CD8-positive, alpha-beta memory T cell (primary cell): ENCODE measurements at regions not wholly inside any gene's neighbourhood (a gene's known extent, or its start where the extent isn't known, plus 50 kb on each side); places are given as distances from the start of the nearest gene placed in this dataset.

Experiments used
- CTCF ChIA-PET: fragments of 350-600 bp; sonication (Branson Sonifier 250); formaldehyde crosslinking; loops from one replicate; lab custom pipeline; 2021; ENCODE audit warnings: antibody characterized with exemption; lab: Charles Lee
- POLR2A ChIA-PET: fragments of 350-600 bp; sonication (Branson Sonifier 250); formaldehyde crosslinking; loops from one replicate; lab custom pipeline; 2021; ENCODE audit warnings: antibody characterized with exemption; lab: Charles Lee
- DNase-seq, 5 donors: peaks; one replicate each; pipeline versions ENCODE4 v3.0.0 to v3.0.0-alpha.2; 2020 to 2022; ENCODE audit warnings: mixed read lengths in 1 of 5
- H3K27ac ChIP-seq: one replicate; pipeline ENCODE4 v1.7.0; 2013; ENCODE audit warnings: low read depth, mild to moderate bottlenecking, low read length, moderate library complexity
- H3K27me3 ChIP-seq: 2 replicates; pipeline ENCODE4 v1.7.0; 2013; ENCODE audit warnings: low read length, mild to moderate bottlenecking; ENCODE audit not compliant: insufficient read depth, poor library complexity, severe bottlenecking
- H3K36me3 ChIP-seq: 2 replicates; pipeline ENCODE4 v1.7.0; 2013; ENCODE audit warnings: mild to moderate bottlenecking, low read length, moderate library complexity; ENCODE audit not compliant: insufficient read depth
- H3K4me1 ChIP-seq: 2 replicates; pipeline ENCODE4 v1.7.0; 2013; ENCODE audit warnings: mild to moderate bottlenecking, low read length, moderate library complexity; ENCODE audit not compliant: insufficient read depth
- H3K4me3 ChIP-seq: 2 replicates; pipeline ENCODE4 v1.7.0; 2013; ENCODE audit warnings: mild to moderate bottlenecking, low read length
- H3K9me3 ChIP-seq: 2 replicates; pipeline ENCODE4 v1.7.0; 2013; ENCODE audit warnings: mild to moderate bottlenecking, low read length
- H3K27ac Mint-ChIP-seq, 8 donors: one replicate each; pipeline ENCODE4 v1.8.0; 2020 to 2021; ENCODE audit warnings: mixed read lengths in 8 of 8, mild to moderate bottlenecking in 6 of 8, inconsistent platforms in 3 of 8, moderate library complexity in 3 of 8
- H3K27me3 Mint-ChIP-seq, 2 donors: one replicate each; pipeline ENCODE4 v1.8.0; 2020 to 2021; ENCODE audit warnings: mixed read lengths in 2 of 2, mild to moderate bottlenecking in 1 of 2, moderate library complexity in 1 of 2
- H3K36me3 Mint-ChIP-seq, 3 donors: one replicate each; pipeline ENCODE4 v1.8.0; 2020 to 2021; ENCODE audit warnings: mixed read lengths in 3 of 3, inconsistent platforms in 1 of 3, mild to moderate bottlenecking in 1 of 3
- H3K4me1 Mint-ChIP-seq, 3 donors: one replicate each; pipeline ENCODE4 v1.8.0; 2020 to 2021; ENCODE audit warnings: mixed read lengths in 3 of 3, inconsistent platforms in 1 of 3, mild to moderate bottlenecking in 1 of 3
- H3K4me3 Mint-ChIP-seq, 7 donors: one replicate each; pipeline ENCODE4 v1.8.0; 2020 to 2021; ENCODE audit warnings: mixed read lengths in 7 of 7, mild to moderate bottlenecking in 6 of 7, moderate library complexity in 4 of 7, inconsistent platforms in 2 of 7
- H3K9me3 Mint-ChIP-seq, 5 donors: one replicate each; pipeline ENCODE4 v1.8.0; 2020 to 2022; ENCODE audit warnings: mixed read lengths in 5 of 5, mild to moderate bottlenecking in 3 of 5, moderate library complexity in 2 of 5, inconsistent platforms in 1 of 5

- Mint-ChIP-seq H3K27me3 (peaks cover 0 to 2% of the 10 kb centered on the region in 2 donors), H3K9me3 (no peaks in the 10 kb centered on the region), H3K27ac (no peak overlapping the region), H3K4me1 (no peaks in the 10 kb centered on the region), H3K36me3 (no peaks in the 10 kb centered on the region), H3K4me3 (no peak overlapping the region)
- Histone ChIP-seq H3K4me3 (no peak overlapping the region), H3K36me3 (no peaks in the 10 kb centered on the region), H3K4me1 (no peaks in the 10 kb centered on the region), H3K9me3 (no peaks in the 10 kb centered on the region), H3K27ac (no peak overlapping the region), H3K27me3 (no peaks in the 10 kb centered on the region)
- ChIA-PET POLR2A (no interaction called here), CTCF (no interaction called here)
- no peak for DNase-seq
These were observed 147.0 kb upstream of the TNRC6C start for GRCh38 chr17:77811521-77811920.

GRCh38 chr17:77814091-77814772 lies 144.3 kb upstream of the TNRC6C start:
- Mint-ChIP-seq H3K27ac (no peak overlapping the region), H3K27me3 (peaks cover 0 to 2% of the 10 kb centered on the region in 2 donors), H3K4me3 (no peak overlapping the region), H3K9me3 (no peaks in the 10 kb centered on the region), H3K4me1 (no peaks in the 10 kb centered on the region), H3K36me3 (no peaks in the 10 kb centered on the region)
- ChIA-PET POLR2A (interaction anchor here (0.7 kb wide), 1 partner anchor 229 kb away, joined by 5 read pairs; no protein-coding TSS in a partner anchor), CTCF (no interaction called here)
- Histone ChIP-seq H3K27ac (no peak overlapping the region), H3K27me3 (no peaks in the 10 kb centered on the region), H3K9me3 (no peaks in the 10 kb centered on the region), H3K4me1 (no peaks in the 10 kb centered on the region), H3K36me3 (no peaks in the 10 kb centered on the region), H3K4me3 (no peak overlapping the region)
- no peak for DNase-seq

GRCh38 chr17:77815127-77815905 lies 143.2 kb upstream of the TNRC6C start:
- Histone ChIP-seq H3K4me1 (no peaks in the 10 kb centered on the region), H3K27me3 (no peaks in the 10 kb centered on the region), H3K9me3 (no peaks in the 10 kb centered on the region), H3K36me3 (no peaks in the 10 kb centered on the region), H3K27ac (no peak overlapping the region), H3K4me3 (no peak overlapping the region)
- H3K27ac Mint-ChIP-seq: peak overlapping the region in 1 of 8 donors; percentile 24
- H3K4me1 Mint-ChIP-seq: no peaks in the 10 kb centered on the region
- CTCF ChIA-PET: no interaction called here
- DNase-seq: no peak
- peaks cover 0 to 2% of the 10 kb centered on the region in 2 donors for H3K27me3 Mint-ChIP-seq
- no peak overlapping the region for H3K4me3 Mint-ChIP-seq
- no peaks in the 10 kb centered on the region for H3K36me3 Mint-ChIP-seq
- no peaks in the 10 kb centered on the region for H3K9me3 Mint-ChIP-seq
- POLR2A ChIA-PET: interaction anchor here (0.7 kb wide), 1 partner anchor 228 kb away, joined by 5 read pairs; no protein-coding TSS in a partner anchor

GRCh38 chr17:77817953-77818352 lies 140.6 kb upstream of the TNRC6C start:
- no peaks in the 10 kb centered on the region for H3K4me1 ChIP-seq
- CTCF ChIA-PET: interaction anchor here (0.7 kb wide), 1 partner anchor 46 kb away, joined by 3 read pairs; no protein-coding TSS in a partner anchor

GRCh38 chr17:77819497-77819896 lies 139.0 kb upstream of the TNRC6C start:
- H3K9me3 ChIP-seq: no peaks in the 10 kb centered on the region
- Mint-ChIP-seq H3K36me3 (no peaks in the 10 kb centered on the region), H3K27me3 (peaks cover 0 to 6% of the 10 kb centered on the region in 2 donors), H3K4me3 (no peak overlapping the region), H3K4me1 (peaks cover 0 to 5% (median 0%) of the 10 kb centered on the region in 3 donors), H3K27ac (no peak overlapping the region), H3K9me3 (no peaks in the 10 kb centered on the region)
- H3K27me3 ChIP-seq: peaks cover 5% of the 10 kb centered on the region
- H3K36me3 ChIP-seq: no peaks in the 10 kb centered on the region
- no peak overlapping the region for H3K4me3 ChIP-seq
- CTCF ChIA-PET: interaction anchor here (1.2 kb wide), 1 partner anchor 10 kb away, joined by 3 read pairs; no protein-coding TSS in a partner anchor
- H3K4me1 ChIP-seq: no peaks in the 10 kb centered on the region
- POLR2A ChIA-PET: no interaction called here
- H3K27ac ChIP-seq: no peak overlapping the region
- no peak for DNase-seq

More at GRCh38 chr17:77817953-77818352, 140.6 kb upstream of the TNRC6C start:
- H3K36me3 ChIP-seq: no peaks in the 10 kb centered on the region
- Mint-ChIP-seq H3K9me3 (no peaks in the 10 kb centered on the region), H3K36me3 (no peaks in the 10 kb centered on the region), H3K4me1 (no peaks in the 10 kb centered on the region), H3K4me3 (no peak overlapping the region), H3K27ac (peak overlapping the region in 1 of 8 donors; percentile 78), H3K27me3 (peaks cover 0 to 7% of the 10 kb centered on the region in 2 donors)
- H3K27ac ChIP-seq: no peak overlapping the region
- POLR2A ChIA-PET: no interaction called here
- no peaks in the 10 kb centered on the region for H3K27me3 ChIP-seq
- no peak overlapping the region for H3K4me3 ChIP-seq
- no peaks in the 10 kb centered on the region for H3K9me3 ChIP-seq
- DNase-seq: no peak

GRCh38 chr17:77821114-77821513 lies 137.4 kb upstream of the TNRC6C start:
- Histone ChIP-seq H3K9me3 (no peaks in the 10 kb centered on the region), H3K4me3 (no peak overlapping the region), H3K36me3 (no peaks in the 10 kb centered on the region), H3K27me3 (peaks cover 5% of the 10 kb centered on the region), H3K27ac (no peak overlapping the region), H3K4me1 (no peaks in the 10 kb centered on the region)
- Mint-ChIP-seq H3K4me3 (no peak overlapping the region), H3K9me3 (no peaks in the 10 kb centered on the region), H3K27me3 (peaks cover 0 to 6% of the 10 kb centered on the region in 2 donors), H3K4me1 (peaks cover 0 to 5% (median 0%) of the 10 kb centered on the region in 3 donors), H3K36me3 (no peaks in the 10 kb centered on the region), H3K27ac (peak overlapping the region in 1 of 8 donors; percentile 60)
- ChIA-PET POLR2A (no interaction called here), CTCF (no interaction called here)
- peak in 1 of 5 donors; percentile 41 for DNase-seq

- Mint-ChIP-seq H3K4me1 (peaks cover 0 to 5% (median 5%) of the 10 kb centered on the region in 3 donors), H3K27ac (peak overlapping the region in 1 of 8 donors; percentile 6), H3K36me3 (no peaks in the 10 kb centered on the region), H3K4me3 (no peak overlapping the region), H3K9me3 (no peaks in the 10 kb centered on the region), H3K27me3 (peaks cover 0 to 6% of the 10 kb centered on the region in 2 donors)
- POLR2A ChIA-PET: no interaction called here
- CTCF ChIA-PET: no interaction called here
- peak in 1 of 5 donors; percentile 35 for DNase-seq
- no peaks in the 10 kb centered on the region for H3K9me3 ChIP-seq
- H3K36me3 ChIP-seq: no peaks in the 10 kb centered on the region
- H3K4me1 ChIP-seq: no peaks in the 10 kb centered on the region
- no peak overlapping the region for H3K27ac ChIP-seq
- H3K27me3 ChIP-seq: peaks cover 5% of the 10 kb centered on the region
- no peak overlapping the region for H3K4me3 ChIP-seq
These were observed 136.0 kb upstream of the TNRC6C start for GRCh38 chr17:77822302-77823030.
